HFFc6 (cell line): ENCODE measurements at regions not wholly inside any gene's neighbourhood (a gene's known extent, or its start where the extent isn't known, plus 50 kb on each side); places are given as distances from the start of the nearest gene placed in this dataset.
A peak's percentile ranks its signal among the peaks of the same experiment; 100 is the strongest.

Experiments
- DNase-seq: peaks from one replicate; pipeline ENCODE4 v3.0.0-alpha.2; 2018
- H3K27ac Mint-ChIP-seq: 2 replicates; pipeline ENCODE4 v1.8.0; 2020; ENCODE audit warnings: mild to moderate bottlenecking, mixed read lengths
- H3K27me3 Mint-ChIP-seq: 2 replicates; pipeline ENCODE4 v1.8.0; 2021; ENCODE audit warnings: mild to moderate bottlenecking, moderate library complexity, mixed read lengths; ENCODE audit not compliant: insufficient read depth
- H3K36me3 Mint-ChIP-seq: 2 replicates; pipeline ENCODE4 v1.8.0; 2021; ENCODE audit warnings: low read depth, mixed read lengths
- H3K4me1 Mint-ChIP-seq: 2 replicates; pipeline ENCODE4 v1.8.0; 2020; ENCODE audit warnings: low read depth, mixed read lengths
- H3K4me3 Mint-ChIP-seq: 2 replicates; pipeline ENCODE4 v1.8.0; 2020; ENCODE audit warnings: mild to moderate bottlenecking, moderate library complexity, mixed read lengths
- H3K9me3 Mint-ChIP-seq: 2 replicates; pipeline ENCODE4 v1.8.0; 2020; ENCODE audit warnings: mild to moderate bottlenecking, mixed read lengths
- TF ChIP-seq, protein P1 (sequence below): fragments of 200-600 bp; sonication (generic); IDR thresholded peaks from 2 replicates; pipeline ENCODE4 v1.5.0; 2021; ENCODE audit warnings: antibody characterized with exemption, mild to moderate bottlenecking

GRCh38 chr7:109842386-109842785 is 1248.5 kb upstream of the LRRN3 start:
- Mint-ChIP-seq H3K9me3 (no peaks in the 10 kb centered on the region), H3K27me3 (no peaks in the 10 kb centered on the region), H3K36me3 (no peaks in the 10 kb centered on the region), H3K4me1 (peaks cover 36% of the 10 kb centered on the region), H3K27ac (peak overlapping the region; percentile 30; the same call in 1 of the 2 replicates), H3K4me3 (peak overlapping the region; percentile 73)
- TF ChIP-seq, protein P1, sequence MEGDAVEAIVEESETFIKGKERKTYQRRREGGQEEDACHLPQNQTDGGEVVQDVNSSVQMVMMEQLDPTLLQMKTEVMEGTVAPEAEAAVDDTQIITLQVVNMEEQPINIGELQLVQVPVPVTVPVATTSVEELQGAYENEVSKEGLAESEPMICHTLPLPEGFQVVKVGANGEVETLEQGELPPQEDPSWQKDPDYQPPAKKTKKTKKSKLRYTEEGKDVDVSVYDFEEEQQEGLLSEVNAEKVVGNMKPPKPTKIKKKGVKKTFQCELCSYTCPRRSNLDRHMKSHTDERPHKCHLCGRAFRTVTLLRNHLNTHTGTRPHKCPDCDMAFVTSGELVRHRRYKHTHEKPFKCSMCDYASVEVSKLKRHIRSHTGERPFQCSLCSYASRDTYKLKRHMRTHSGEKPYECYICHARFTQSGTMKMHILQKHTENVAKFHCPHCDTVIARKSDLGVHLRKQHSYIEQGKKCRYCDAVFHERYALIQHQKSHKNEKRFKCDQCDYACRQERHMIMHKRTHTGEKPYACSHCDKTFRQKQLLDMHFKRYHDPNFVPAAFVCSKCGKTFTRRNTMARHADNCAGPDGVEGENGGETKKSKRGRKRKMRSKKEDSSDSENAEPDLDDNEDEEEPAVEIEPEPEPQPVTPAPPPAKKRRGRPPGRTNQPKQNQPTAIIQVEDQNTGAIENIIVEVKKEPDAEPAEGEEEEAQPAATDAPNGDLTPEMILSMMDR, result no peak
- peak; percentile 2 for DNase-seq

GRCh38 chr7:109844362-109844761 is 1246.6 kb upstream of the LRRN3 start:
- TF ChIP-seq, protein P1, result peak; percentile 80
- Mint-ChIP-seq H3K27me3 (peaks cover 1% of the 10 kb centered on the region; the same call in 1 of the 2 replicates), H3K4me3 (no peak overlapping the region; the same call in 1 of the 2 replicates), H3K36me3 (no peaks in the 10 kb centered on the region), H3K4me1 (peaks cover 36% of the 10 kb centered on the region), H3K9me3 (no peaks in the 10 kb centered on the region), H3K27ac (no peak overlapping the region)
- DNase-seq, result peak; percentile 22

- H3K4me1 Mint-ChIP-seq, result no peaks in the 10 kb centered on the region
- no peaks in the 10 kb centered on the region for H3K9me3 Mint-ChIP-seq
- H3K4me3 Mint-ChIP-seq, result no peak overlapping the region
- no peaks in the 10 kb centered on the region for H3K27me3 Mint-ChIP-seq
- H3K27ac Mint-ChIP-seq, result no peak overlapping the region
- DNase-seq, result no peak
- TF ChIP-seq, protein P1, result no peak
- no peaks in the 10 kb centered on the region for H3K36me3 Mint-ChIP-seq
Measured at GRCh38 chr7:109864230-109864629, 1226.7 kb upstream of the LRRN3 start.

- H3K27ac Mint-ChIP-seq, result no peak overlapping the region
- no peaks in the 10 kb centered on the region for H3K36me3 Mint-ChIP-seq
- no peaks in the 10 kb centered on the region for H3K9me3 Mint-ChIP-seq
- H3K4me1 Mint-ChIP-seq, result no peaks in the 10 kb centered on the region
- H3K27me3 Mint-ChIP-seq, result no peaks in the 10 kb centered on the region
- H3K4me3 Mint-ChIP-seq, result no peak overlapping the region
- TF ChIP-seq, protein P1, result no peak
- no peak for DNase-seq
Measured at GRCh38 chr7:109868215-109868860, 1222.6 kb upstream of the LRRN3 start.

DNA sequence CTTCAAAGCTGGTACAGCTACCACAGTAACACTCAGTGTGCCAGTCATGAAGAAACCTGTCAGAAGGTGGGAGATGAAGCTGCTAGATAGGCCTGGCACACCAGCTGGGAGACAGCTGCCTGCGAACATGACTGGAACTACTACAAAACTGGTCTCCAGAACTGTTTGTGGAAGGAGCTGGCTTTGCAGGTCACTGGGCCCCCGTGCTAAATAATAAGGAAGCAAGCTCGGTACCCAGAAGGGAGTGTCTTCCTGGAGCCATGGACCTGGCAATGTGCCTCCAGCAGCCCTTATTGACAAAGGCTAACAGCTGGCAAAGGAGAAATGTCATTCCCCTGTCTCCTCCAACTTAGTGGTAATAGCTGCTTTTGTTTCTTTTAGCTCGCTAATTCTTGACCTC is 1217.6 kb upstream of the LRRN3 start:
- Mint-ChIP-seq H3K4me3 (no peak overlapping the region), H3K27ac (no peak overlapping the region), H3K27me3 (peaks cover 1% of the 10 kb centered on the region; the same call in 1 of the 2 replicates), H3K4me1 (no peaks in the 10 kb centered on the region), H3K36me3 (no peaks in the 10 kb centered on the region), H3K9me3 (no peaks in the 10 kb centered on the region)
- DNase-seq, result no peak
- TF ChIP-seq, protein P1, result no peak
